GM23338 (cell line): ENCODE measurements at regions not wholly inside any gene's neighbourhood (a gene's known extent, or its start where the extent isn't known, plus 50 kb on each side); places are given as distances from the start of the nearest gene placed in this dataset.

ENCODE experiments used
- ATAC-seq: fragments of 200-7000 bp; cut with Tn5 transposase; 3 replicates; pipeline ENCODE4 v1.9.1; 2020
- DNase-seq: peaks from one replicate; pipeline ENCODE4 v3.0.0-alpha.2; 2015; ENCODE audit warnings: low spot score
- H2AFZ ChIP-seq: fragments of 200-600 bp; sonication (generic); 2 replicates; pipeline ENCODE4 v1.8.0; 2016; ENCODE audit warnings: antibody characterized with exemption, mild to moderate bottlenecking, moderate library complexity
- H3F3A ChIP-seq: fragments of 200-600 bp; sonication (generic); replicated peaks from 2 replicates; pipeline ENCODE4 v1.8.0; 2017; ENCODE audit warnings: antibody characterized with exemption, mixed run types, low read depth
- H3K27ac ChIP-seq: fragments of 200-600 bp; sonication (generic); 2 replicates; pipeline ENCODE4 v1.6.1; 2016; ENCODE audit warnings: low read depth
- H3K27me3 ChIP-seq: fragments of 200-600 bp; sonication (generic); 2 replicates; pipeline ENCODE4 v1.8.0; 2016; ENCODE audit warnings: mild to moderate bottlenecking, mixed run types, moderate library complexity; ENCODE audit not compliant: insufficient read depth
- H3K36me3 ChIP-seq: fragments of 200-600 bp; sonication (generic); 2 replicates; pipeline ENCODE4 v1.8.0; 2016; ENCODE audit warnings: mild to moderate bottlenecking; ENCODE audit not compliant: insufficient read depth
- H3K4me1 ChIP-seq: fragments of 200-600 bp; sonication (generic); 2 replicates; pipeline ENCODE4 v1.8.0; 2016; ENCODE audit warnings: mild to moderate bottlenecking, moderate library complexity; ENCODE audit not compliant: insufficient read depth
- H3K4me2 ChIP-seq: fragments of 200-600 bp; sonication (generic); 2 replicates; pipeline ENCODE4 v1.7.1; 2017; ENCODE audit warnings: mixed run types
- H3K4me3 ChIP-seq: fragments of 200-600 bp; sonication (generic); 2 replicates; pipeline ENCODE4 v1.6.1; 2016; ENCODE audit warnings: mixed run types
- H3K79me2 ChIP-seq: fragments of 200-600 bp; sonication (generic); replicated peaks from 2 replicates; pipeline ENCODE4 v1.8.0; 2017; ENCODE audit warnings: mild to moderate bottlenecking; ENCODE audit not compliant: insufficient read depth
- H3K9me2 ChIP-seq: fragments of 200-600 bp; sonication (generic); 2 replicates; pipeline ENCODE4 v1.8.0; 2017; ENCODE audit not compliant: insufficient read depth
- H4K20me1 ChIP-seq: fragments of 200-600 bp; sonication (generic); replicated peaks from 2 replicates; pipeline ENCODE4 v1.8.0; 2017; ENCODE audit warnings: mild to moderate bottlenecking; ENCODE audit not compliant: insufficient read depth
- H3K27ac Mint-ChIP-seq: 2 replicates; pipeline ENCODE4 v1.8.0; 2020; ENCODE audit warnings: inconsistent platforms, mild to moderate bottlenecking, moderate library complexity, mixed read lengths
- H3K27me3 Mint-ChIP-seq: 3 replicates; pipeline ENCODE4 v1.8.0; 2022; ENCODE audit warnings: low read depth, mild to moderate bottlenecking, moderate library complexity, mixed read lengths, inconsistent platforms; ENCODE audit not compliant: insufficient read depth, poor library complexity
- H3K36me3 Mint-ChIP-seq: 3 replicates; pipeline ENCODE4 v1.8.0; 2021; ENCODE audit warnings: low read depth, mild to moderate bottlenecking, inconsistent platforms, moderate library complexity, mixed read lengths
- H3K4me1 Mint-ChIP-seq: 3 replicates; pipeline ENCODE4 v1.8.0; 2020; ENCODE audit warnings: mild to moderate bottlenecking, inconsistent platforms, mixed read lengths
- H3K4me3 Mint-ChIP-seq: 3 replicates; pipeline ENCODE4 v1.8.0; 2021; ENCODE audit warnings: moderate library complexity, mild to moderate bottlenecking, inconsistent platforms, mixed read lengths
- H3K9me3 Mint-ChIP-seq: 3 replicates; pipeline ENCODE4 v1.8.0; 2020; ENCODE audit warnings: moderate library complexity, mild to moderate bottlenecking, inconsistent platforms, mixed read lengths
- CREB1 ChIP-seq: fragments of 250-450 bp; sonication (Bioruptor Pico); IDR thresholded peaks from 2 replicates; pipeline ENCODE4 v1.5.0; 2020; ENCODE audit warnings: low read depth, mild to moderate bottlenecking, moderate library complexity
- CTCF ChIP-seq, 2 experiments: fragments of 200-600 bp in 1 of 2; sonication (generic) in 1 of 2; conservative IDR thresholded peaks; 2 replicates each; pipeline versions ENCODE4 v1.5.1 to v1.6.1; 2016 to 2017; ENCODE audit warnings: antibody characterized with exemption in 2 of 2, low read depth in 2 of 2, mild to moderate bottlenecking in 2 of 2, moderate library complexity in 1 of 2
- ETS1 ChIP-seq: IDR thresholded peaks from 2 replicates; pipeline ENCODE4 v1.6.1; 2016; ENCODE audit warnings: antibody characterized with exemption
- EZH2 ChIP-seq: fragments of 200-600 bp; sonication (generic); IDR thresholded peaks from one replicate; pipeline ENCODE4 v1.8.0; 2017; ENCODE audit warnings: antibody characterized with exemption, mild to moderate bottlenecking, low read depth; ENCODE audit not compliant: unreplicated experiment
- EZH2phosphoT487 ChIP-seq: fragments of 200-600 bp; sonication (generic); IDR thresholded peaks from one replicate; pipeline ENCODE4 v1.8.1; 2018; ENCODE audit warnings: antibody characterized with exemption; ENCODE audit not compliant: unreplicated experiment
- JUNB ChIP-seq: IDR thresholded peaks from one replicate; pipeline ENCODE4 v1.6.1; 2016; ENCODE audit warnings: antibody characterized with exemption; ENCODE audit not compliant: unreplicated experiment
- NANOG ChIP-seq: IDR thresholded peaks from 2 replicates; pipeline ENCODE4 v1.6.1; 2016; ENCODE audit warnings: antibody characterized with exemption, borderline replicate concordance
- POLR2AphosphoS5 ChIP-seq: IDR thresholded peaks from 2 replicates; pipeline ENCODE4 v1.6.1; 2016; ENCODE audit warnings: antibody characterized with exemption, low read depth
- REST ChIP-seq: IDR thresholded peaks from one replicate; pipeline ENCODE4 v1.6.1; 2018; ENCODE audit warnings: antibody characterized with exemption; ENCODE audit not compliant: unreplicated experiment
- STAT1 ChIP-seq: IDR thresholded peaks from one replicate; pipeline ENCODE4 v1.6.1; 2016; ENCODE audit warnings: antibody characterized with exemption; ENCODE audit not compliant: unreplicated experiment
- ZNF114 ChIP-seq: fragments of 250-450 bp; sonication (Bioruptor Pico); IDR thresholded peaks from 2 replicates; pipeline ENCODE4 v1.5.0; 2020; ENCODE audit warnings: mild to moderate bottlenecking, moderate library complexity
- ZNF331 ChIP-seq: fragments of 250-450 bp; sonication (Bioruptor Pico); IDR thresholded peaks from 2 replicates; pipeline ENCODE4 v1.5.0; 2020; ENCODE audit warnings: low read depth, mild to moderate bottlenecking, moderate library complexity
- TF ChIP-seq, protein P1 (sequence below): fragments of 250-450 bp; sonication (Bioruptor Pico); IDR thresholded peaks from 2 replicates; pipeline ENCODE4 v1.5.0; 2020; ENCODE audit warnings: mild to moderate bottlenecking, moderate library complexity

DNA sequence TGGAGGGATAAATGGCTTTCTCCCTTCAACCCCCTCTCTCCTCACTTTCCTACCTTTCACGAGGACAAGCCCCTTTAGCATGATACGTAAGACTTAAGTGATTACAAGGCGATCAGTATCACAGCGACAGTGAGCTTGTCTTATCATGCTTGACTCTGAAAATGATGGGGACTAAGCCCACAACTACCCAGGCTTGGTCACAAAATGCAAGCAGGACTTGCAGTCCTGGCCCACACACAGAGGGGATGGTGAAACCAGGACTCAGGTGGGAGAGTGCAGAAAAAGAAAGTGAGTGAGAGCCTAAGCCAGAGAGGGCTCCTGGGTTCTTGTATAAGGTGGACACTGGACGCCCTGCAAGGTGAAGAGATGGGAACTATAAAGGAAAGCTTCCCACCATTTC is 95.7 kb upstream of the ARL4C start:
- TF ChIP-seq ZNF331 (no peak), ZNF114 (no peak), REST (no peak), CREB1 (CRISPR knock-in tag) (no peak), JUNB (no peak), STAT1 (no peak), CTCF (conservative IDR thresholded peaks at IDR 0.05; ENCODE audit: low read depth in 2 of 2) (no peak), NANOG (no peak), ETS1 (no peak), POLR2AphosphoS5 (no peak), EZH2phosphoT487 (no peak), EZH2 (no peak)
- TF ChIP-seq, protein P1, sequence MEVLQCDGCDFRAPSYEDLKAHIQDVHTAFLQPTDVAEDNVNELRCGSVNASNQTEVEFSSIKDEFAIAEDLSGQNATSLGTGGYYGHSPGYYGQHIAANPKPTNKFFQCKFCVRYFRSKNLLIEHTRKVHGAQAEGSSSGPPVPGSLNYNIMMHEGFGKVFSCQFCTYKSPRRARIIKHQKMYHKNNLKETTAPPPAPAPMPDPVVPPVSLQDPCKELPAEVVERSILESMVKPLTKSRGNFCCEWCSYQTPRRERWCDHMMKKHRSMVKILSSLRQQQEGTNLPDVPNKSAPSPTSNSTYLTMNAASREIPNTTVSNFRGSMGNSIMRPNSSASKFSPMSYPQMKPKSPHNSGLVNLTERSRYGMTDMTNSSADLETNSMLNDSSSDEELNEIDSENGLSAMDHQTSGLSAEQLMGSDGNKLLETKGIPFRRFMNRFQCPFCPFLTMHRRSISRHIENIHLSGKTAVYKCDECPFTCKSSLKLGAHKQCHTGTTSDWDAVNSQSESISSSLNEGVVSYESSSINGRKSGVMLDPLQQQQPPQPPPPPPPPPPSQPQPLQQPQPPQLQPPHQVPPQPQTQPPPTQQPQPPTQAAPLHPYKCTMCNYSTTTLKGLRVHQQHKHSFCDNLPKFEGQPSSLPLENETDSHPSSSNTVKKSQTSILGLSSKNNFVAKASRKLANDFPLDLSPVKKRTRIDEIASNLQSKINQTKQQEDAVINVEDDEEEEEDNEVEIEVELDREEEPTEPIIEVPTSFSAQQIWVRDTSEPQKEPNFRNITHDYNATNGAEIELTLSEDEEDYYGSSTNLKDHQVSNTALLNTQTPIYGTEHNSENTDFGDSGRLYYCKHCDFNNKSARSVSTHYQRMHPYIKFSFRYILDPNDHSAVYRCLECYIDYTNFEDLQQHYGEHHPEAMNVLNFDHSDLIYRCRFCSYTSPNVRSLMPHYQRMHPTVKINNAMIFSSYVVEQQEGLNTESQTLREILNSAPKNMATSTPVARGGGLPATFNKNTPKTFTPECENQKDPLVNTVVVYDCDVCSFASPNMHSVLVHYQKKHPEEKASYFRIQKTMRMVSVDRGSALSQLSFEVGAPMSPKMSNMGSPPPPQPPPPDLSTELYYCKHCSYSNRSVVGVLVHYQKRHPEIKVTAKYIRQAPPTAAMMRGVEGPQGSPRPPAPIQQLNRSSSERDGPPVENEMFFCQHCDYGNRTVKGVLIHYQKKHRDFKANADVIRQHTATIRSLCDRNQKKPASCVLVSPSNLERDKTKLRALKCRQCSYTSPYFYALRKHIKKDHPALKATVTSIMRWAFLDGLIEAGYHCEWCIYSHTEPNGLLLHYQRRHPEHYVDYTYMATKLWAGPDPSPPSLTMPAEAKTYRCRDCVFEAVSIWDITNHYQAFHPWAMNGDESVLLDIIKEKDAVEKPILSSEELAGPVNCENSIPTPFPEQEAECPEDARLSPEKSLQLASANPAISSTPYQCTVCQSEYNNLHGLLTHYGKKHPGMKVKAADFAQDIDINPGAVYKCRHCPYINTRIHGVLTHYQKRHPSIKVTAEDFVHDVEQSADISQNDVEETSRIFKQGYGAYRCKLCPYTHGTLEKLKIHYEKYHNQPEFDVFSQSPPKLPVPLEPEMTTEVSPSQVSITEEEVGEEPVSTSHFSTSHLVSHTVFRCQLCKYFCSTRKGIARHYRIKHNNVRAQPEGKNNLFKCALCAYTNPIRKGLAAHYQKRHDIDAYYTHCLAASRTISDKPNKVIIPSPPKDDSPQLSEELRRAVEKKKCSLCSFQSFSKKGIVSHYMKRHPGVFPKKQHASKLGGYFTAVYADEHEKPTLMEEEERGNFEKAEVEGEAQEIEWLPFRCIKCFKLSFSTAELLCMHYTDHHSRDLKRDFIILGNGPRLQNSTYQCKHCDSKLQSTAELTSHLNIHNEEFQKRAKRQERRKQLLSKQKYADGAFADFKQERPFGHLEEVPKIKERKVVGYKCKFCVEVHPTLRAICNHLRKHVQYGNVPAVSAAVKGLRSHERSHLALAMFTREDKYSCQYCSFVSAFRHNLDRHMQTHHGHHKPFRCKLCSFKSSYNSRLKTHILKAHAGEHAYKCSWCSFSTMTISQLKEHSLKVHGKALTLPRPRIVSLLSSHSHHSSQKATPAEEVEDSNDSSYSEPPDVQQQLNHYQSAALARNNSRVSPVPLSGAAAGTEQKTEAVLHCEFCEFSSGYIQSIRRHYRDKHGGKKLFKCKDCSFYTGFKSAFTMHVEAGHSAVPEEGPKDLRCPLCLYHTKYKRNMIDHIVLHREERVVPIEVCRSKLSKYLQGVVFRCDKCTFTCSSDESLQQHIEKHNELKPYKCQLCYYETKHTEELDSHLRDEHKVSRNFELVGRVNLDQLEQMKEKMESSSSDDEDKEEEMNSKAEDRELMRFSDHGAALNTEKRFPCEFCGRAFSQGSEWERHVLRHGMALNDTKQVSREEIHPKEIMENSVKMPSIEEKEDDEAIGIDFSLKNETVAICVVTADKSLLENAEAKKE (CRISPR knock-in tag): no peak
- no peak for ATAC-seq

More for the DNA sequence above, 95.7 kb upstream of the ARL4C start:
- no peak overlapping the region for H3K4me3 ChIP-seq
- H3K27ac Mint-ChIP-seq: no peak overlapping the region
- peaks cover 4% of the 10 kb centered on the region; the same call in 1 of the 3 replicates for H3K36me3 Mint-ChIP-seq
- no peak overlapping the region for H2AFZ ChIP-seq
- H4K20me1 ChIP-seq: no peaks in the 10 kb centered on the region
- peaks cover 10% of the 10 kb centered on the region for H3K4me1 ChIP-seq
- 0 out of 2 replicates have a peak, but pooled peaks cover 3% of the 10 kb centered on the region for H3F3A ChIP-seq
- H3K27ac ChIP-seq: no peak overlapping the region
- H3K36me3 ChIP-seq: no peaks in the 10 kb centered on the region
- DNase-seq: no peak
- H3K27me3 Mint-ChIP-seq: peaks cover 13% of the 10 kb centered on the region
- H3K4me3 Mint-ChIP-seq: no peak overlapping the region
- H3K79me2 ChIP-seq: no peaks in the 10 kb centered on the region
- H3K27me3 ChIP-seq: no peaks in the 10 kb centered on the region
- H3K4me2 ChIP-seq: no peak overlapping the region
- no peaks in the 10 kb centered on the region; the same call in 1 of the 3 replicates for H3K9me3 Mint-ChIP-seq
- peaks cover 11% of the 10 kb centered on the region for H3K9me2 ChIP-seq
- H3K4me1 Mint-ChIP-seq: peaks cover 28% of the 10 kb centered on the region
